Ovary (tissue), 3 donors: ENCODE measurements at regions not wholly inside any gene's neighbourhood (a gene's known extent, or its start where the extent isn't known, plus 50 kb on each side); places are given as distances from the start of the nearest gene placed in this dataset.
"Not testable (repeated sequence)": the region's sequence is repeated elsewhere in the genome, so short reads cannot be mapped to it uniquely, and the experiment has no call there.

Experiments used
- CTCF ChIP-seq, 3 donors: fragments of 450-650 bp in 2 of 3; fragments of 200-600 bp in 1 of 3; IDR thresholded peaks; one replicate each; pipeline versions ENCODE4 v1.5.1 to v1.8.0; 2016 to 2022; ENCODE audit warnings: antibody characterized with exemption in 3 of 3, mild to moderate bottlenecking in 1 of 3
- EP300 ChIP-seq: sonication (generic); formaldehyde crosslinking; IDR thresholded peaks from one replicate; pipeline ENCODE4 v1.6.1; 2017; ENCODE audit warnings: antibody characterized with exemption
- donor health status: DM: no; HTN: no; CAD: no.

- TF ChIP-seq EP300; CTCF (IDR thresholded peaks at IDR 0.05): not testable (repeated sequence)
Observed at GRCh38 chr20:47443060-47443459, 58.6 kb upstream of the NCOA3 start.
